T follicular helper cell (primary cell): ENCODE measurements at regions not wholly inside any gene's neighbourhood (a gene's known extent, or its start where the extent isn't known, plus 50 kb on each side); places are given as distances from the start of the nearest gene placed in this dataset.
"Not testable (repeated sequence)": the region's sequence is repeated elsewhere in the genome, so short reads cannot be mapped to it uniquely, and the experiment has no call there.

Source experiments
- DNase-seq: peaks from one replicate; pipeline ENCODE4 v3.0.0-alpha.2; 2020; ENCODE audit warnings: low read depth

- DNase-seq: no peak
Measured at GRCh38 chr21:35398346-35398982, 349.4 kb upstream of the RUNX1 start.

- no peak for DNase-seq
Measured at GRCh38 chr21:35397781-35398180, 348.7 kb upstream of the RUNX1 start.

- DNase-seq: no peak
Measured at GRCh38 chr21:35396655-35397054, 347.6 kb upstream of the RUNX1 start.

- no peak for DNase-seq
Measured at GRCh38 chr21:35395728-35396127, 346.6 kb upstream of the RUNX1 start.

GRCh38 chr21:35394634-35395369, 345.7 kb upstream of the RUNX1 start:
- DNase-seq: no peak

- DNase-seq: no peak
Measured at GRCh38 chr21:35394049-35394448, 344.9 kb upstream of the RUNX1 start.

GRCh38 chr21:35390013-35390776, 341.1 kb upstream of the RUNX1 start:
- DNase-seq: no peak

GRCh38 chr21:35386491-35387079, 337.5 kb upstream of the RUNX1 start:
- DNase-seq: no peak

- no peak for DNase-seq
Measured at GRCh38 chr21:35384375-35384774, 335.3 kb upstream of the RUNX1 start.

GRCh38 chr21:35382696-35383095, 333.6 kb upstream of the RUNX1 start:
- no peak for DNase-seq

GRCh38 chr21:35381743-35382310, 332.7 kb upstream of the RUNX1 start:
- DNase-seq: no peak

- DNase-seq: not testable (repeated sequence)
Measured at GRCh38 chr21:35380304-35380703, 331.2 kb upstream of the RUNX1 start.

GRCh38 chr21:35378881-35379280, 329.8 kb upstream of the RUNX1 start:
- DNase-seq: no peak

- DNase-seq: no peak
Measured at GRCh38 chr21:35377505-35378090, 328.5 kb upstream of the RUNX1 start.

- no peak for DNase-seq
Measured at GRCh38 chr21:35376406-35377135, 327.5 kb upstream of the RUNX1 start.

- DNase-seq: no peak
Measured at GRCh38 chr21:35375115-35375514, 326.0 kb upstream of the RUNX1 start.

- no peak for DNase-seq
Measured at GRCh38 chr21:35373998-35374397, 324.9 kb upstream of the RUNX1 start.

- DNase-seq: no peak
Measured at GRCh38 chr21:35372201-35372600, 323.1 kb upstream of the RUNX1 start.

GRCh38 chr21:35370671-35371070, 321.6 kb upstream of the RUNX1 start:
- no peak for DNase-seq

GRCh38 chr21:35370071-35370470, 321.0 kb upstream of the RUNX1 start:
- DNase-seq: no peak

- no peak for DNase-seq
Measured at GRCh38 chr21:35368326-35368725, 319.2 kb upstream of the RUNX1 start.
